A172 (cell line): ENCODE measurements at regions not wholly inside any gene's neighbourhood (a gene's known extent, or its start where the extent isn't known, plus 50 kb on each side); places are given as distances from the start of the nearest gene placed in this dataset.

Source experiments
- DNase-seq: peaks from one replicate; pipeline ENCODE4 v3.0.0-alpha.2; 2015; ENCODE audit warnings: low spot score

DNA sequence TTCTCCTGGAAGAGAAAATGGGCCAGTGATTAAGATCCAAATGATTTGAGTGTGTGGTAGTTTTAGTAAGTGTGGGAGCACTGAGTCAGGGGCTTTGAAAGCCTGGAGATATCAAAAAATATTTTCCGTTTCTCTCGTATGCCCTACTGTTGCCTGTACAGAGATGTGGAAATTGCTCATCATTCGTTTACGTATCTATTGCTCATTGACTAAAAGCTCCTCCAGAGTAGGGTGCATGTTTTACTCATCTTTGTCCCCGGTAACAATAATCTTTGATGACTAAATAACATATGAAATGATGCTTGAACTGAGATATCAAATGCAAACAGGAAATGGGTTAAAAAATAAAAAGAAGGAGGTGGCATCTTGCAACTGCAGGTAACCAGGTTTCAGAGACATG, 114.2 kb upstream of the FST start:
- no peak for DNase-seq

GRCh38 chr5:53367727-53368126, 112.7 kb upstream of the FST start:
- DNase-seq = no peak

GRCh38 chr5:53368516-53368915, 111.9 kb upstream of the FST start:
- DNase-seq = no peak

GRCh38 chr5:53368966-53369605, 111.3 kb upstream of the FST start:
- no peak for DNase-seq

DNA sequence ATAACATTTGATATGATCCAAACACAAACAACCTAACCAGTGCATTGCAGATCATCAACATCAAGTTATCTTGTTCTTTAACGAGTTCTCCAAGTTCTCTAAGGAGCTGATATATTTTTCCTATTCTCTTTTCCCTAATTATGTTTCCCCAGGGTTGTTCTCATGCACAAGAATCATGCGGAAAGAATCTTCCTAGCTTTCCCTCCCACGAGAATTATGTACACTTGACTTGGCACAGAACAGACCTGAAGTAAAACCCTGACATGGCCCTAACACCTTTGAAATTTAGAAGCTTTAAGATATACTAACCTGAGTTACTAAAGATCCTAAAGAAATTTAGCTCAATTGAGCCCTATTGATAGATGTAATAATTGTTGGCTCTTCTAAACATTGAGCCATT, 110.7 kb upstream of the FST start:
- no peak for DNase-seq

- DNase-seq = peak; percentile 49
Measured at GRCh38 chr5:53373451-53374158, 106.8 kb upstream of the FST start.

- no peak for DNase-seq
Measured at GRCh38 chr5:53376853-53377252, 103.6 kb upstream of the FST start.

- no peak for DNase-seq
Measured at GRCh38 chr5:53378190-53378589, 102.2 kb upstream of the FST start.

DNA sequence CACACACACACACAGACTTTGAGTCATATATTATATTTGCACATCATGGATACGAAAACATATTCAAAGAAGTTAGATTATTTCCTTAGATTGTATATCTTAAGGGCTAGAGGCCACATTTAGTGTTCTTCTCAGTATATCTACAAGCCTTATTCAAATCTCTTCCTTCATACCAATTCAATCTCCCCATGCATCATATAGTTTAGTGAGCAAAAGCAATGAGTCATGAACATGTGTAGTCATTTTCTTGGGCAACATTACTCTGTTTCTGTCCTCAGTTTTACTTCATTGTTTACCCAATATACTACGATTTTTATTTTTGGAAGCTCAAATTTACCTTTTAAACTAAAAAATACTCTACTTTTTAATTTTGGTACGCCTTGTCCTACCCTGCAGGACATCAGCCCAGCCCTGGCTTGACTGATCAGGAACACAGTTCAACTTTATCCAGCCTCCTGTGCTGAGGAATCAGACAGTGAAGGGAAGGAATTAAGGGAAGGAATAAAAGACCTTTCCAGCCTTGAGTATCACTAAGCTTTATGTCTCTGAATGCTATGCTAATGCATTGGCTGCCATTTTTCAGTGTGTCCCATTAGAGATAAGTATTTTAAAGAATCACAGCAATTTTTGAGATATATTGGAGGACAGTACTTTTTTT, 101.7 kb upstream of the FST start:
- DNase-seq = peak; percentile 53

DNA sequence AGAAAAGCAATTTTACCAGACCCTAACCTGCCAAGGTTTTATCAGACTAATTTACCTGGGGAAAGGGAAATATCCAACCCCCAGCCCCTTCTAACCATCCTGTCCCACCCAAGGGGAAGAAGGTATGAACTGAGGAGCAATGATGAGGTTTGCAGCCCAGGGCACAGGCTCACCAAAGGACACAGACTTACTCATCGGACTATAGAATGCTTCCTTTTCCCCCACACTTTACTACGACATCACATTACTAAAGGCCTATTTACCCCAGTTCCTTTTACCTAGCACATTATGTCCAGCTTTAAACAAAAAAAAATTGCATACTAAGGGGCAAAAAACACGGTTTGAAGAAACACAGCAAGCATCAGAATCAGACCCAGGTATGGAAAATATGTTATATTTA, 94.1 kb upstream of the FST start:
- DNase-seq = no peak

DNA sequence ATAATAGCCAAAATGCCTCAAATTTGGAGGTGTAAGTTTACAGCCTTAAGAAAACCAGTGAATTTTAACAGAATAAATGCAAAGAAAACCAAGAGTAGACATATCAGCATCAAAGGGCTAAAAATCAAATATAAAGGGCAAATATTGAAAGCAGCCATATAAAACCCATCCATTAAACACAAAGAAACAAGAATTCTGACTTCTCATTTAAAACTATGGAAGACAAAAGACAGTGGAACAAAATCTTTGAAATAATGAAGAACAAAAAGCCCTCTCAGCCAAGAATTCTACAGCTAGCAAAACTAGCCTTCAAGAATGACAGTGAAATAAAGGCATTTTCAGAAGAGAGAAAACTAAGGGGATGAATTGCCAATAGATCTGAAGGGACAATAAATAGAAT, 91.3 kb upstream of the FST start:
- DNase-seq = no peak

- DNase-seq = no peak
Measured at GRCh38 chr5:53392073-53392472, 88.4 kb upstream of the FST start.

DNA sequence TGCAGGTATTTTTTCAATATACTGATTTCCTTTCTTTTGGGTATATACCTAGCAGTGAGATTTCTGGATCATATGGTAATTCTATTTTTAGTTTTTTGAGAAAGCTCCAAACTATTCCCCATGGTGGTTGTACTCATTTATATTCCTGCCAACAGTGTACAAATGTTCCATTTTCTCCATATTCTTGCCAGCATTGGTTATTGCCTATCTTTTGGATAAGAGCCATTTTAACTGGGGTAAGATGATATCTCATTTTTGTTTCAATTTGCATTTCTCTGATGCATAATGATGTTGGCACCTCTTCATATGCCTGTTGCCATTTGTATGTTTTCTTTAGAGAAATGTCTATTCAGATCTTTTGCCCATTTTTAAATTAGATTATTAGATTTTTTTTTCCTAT, 85.6 kb upstream of the FST start:
- no peak for DNase-seq

- no peak for DNase-seq
Measured at GRCh38 chr5:53397141-53397757, 83.2 kb upstream of the FST start.

- DNase-seq = peak; percentile 93
Measured at GRCh38 chr5:53397845-53398244, 82.6 kb upstream of the FST start.

DNA sequence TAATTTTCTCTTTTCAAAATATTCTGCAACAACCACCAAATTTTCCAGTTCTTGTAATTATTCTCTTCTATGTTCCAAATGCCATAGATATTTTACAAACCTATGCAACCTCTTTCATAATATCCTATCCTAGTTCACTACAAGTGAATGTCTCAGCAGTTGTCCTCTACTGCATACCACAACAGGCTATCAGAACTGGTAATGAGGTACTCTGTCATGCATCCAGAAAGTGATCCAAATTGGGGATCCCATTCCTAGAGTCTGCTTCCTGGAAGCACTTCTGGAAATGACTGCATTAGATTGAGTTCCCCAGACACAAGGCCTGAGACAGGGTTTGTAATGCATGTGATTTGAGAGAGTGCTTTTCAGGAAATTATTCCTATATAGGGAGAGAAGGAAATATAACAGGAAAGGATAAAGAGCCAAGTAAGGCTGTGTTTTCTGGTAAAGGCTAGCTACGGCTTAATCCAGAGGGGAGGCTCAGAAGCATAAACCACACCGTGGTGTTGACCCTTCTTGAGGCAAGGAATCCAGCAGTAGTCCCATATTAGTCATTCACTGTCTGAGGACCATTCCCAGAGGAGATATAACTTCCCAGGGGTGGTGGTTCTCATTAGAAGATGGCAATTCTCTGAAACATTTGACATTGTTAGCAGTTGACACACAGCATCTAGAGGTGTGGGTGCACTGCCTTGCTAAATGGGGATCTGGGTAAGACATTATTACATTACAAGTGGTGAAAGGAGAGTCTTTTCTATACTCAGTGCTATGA, 80.3 kb upstream of the FST start:
- DNase-seq = no peak

DNA sequence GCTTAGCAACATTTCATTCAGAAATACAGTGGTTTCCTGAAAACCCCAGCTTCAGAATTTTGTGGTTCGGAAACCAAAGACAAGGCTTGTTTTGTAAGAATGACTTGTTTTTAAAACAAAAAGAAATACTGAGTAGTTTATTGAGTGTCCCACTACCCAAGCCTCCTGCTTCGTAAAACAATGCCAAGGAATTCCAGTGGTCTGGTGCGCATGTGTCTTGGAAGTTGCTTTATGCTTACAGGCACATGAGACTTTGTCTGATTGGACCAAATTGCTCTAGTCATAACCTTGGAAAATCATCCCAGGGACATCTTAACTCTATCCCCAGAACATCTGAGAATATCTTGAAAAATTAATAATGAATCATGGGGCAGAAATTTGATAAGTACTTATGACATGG, 77.1 kb upstream of the FST start:
- DNase-seq = peak; percentile 36

- peak; percentile 78 for DNase-seq
Measured at GRCh38 chr5:53403758-53404157, 76.7 kb upstream of the FST start.

GRCh38 chr5:53405396-53405795, 75.0 kb upstream of the FST start:
- DNase-seq = no peak

- peak; percentile 91 for DNase-seq
Measured at GRCh38 chr5:53406630-53407316, 73.7 kb upstream of the FST start.

DNA sequence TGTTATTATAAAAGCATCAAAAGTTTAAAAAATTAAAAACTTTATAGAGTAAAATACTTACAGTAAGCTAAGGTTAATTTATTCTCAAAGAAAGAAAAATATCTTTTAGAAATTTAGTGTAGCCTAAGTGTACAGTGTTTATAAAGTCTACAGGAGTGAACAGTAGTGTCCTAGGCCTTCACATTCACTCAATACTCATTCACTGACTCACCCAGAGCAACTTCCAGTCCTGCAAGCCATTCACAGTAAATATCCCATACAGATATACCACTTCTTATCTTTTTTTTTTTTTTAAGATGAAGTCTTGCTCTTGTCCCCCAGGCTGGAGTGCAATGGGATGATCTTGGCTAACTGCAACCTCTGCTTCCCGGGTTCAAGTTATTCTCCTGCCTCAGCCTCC, 73.1 kb upstream of the FST start:
- peak; percentile 64 for DNase-seq
